H9 (cell line): ENCODE measurements at regions not wholly inside any gene's neighbourhood (a gene's known extent, or its start where the extent isn't known, plus 50 kb on each side); places are given as distances from the start of the nearest gene placed in this dataset.

Source experiments
- DNase-seq: peaks from one replicate; pipeline ENCODE4 v3.0.0-alpha.2; 2017
- H2AFZ ChIP-seq: one replicate; pipeline ENCODE4 v1.6.1; 2013; ENCODE audit warnings: mild to moderate bottlenecking, low read length, control low read depth, moderate library complexity
- H2AK5ac ChIP-seq: 2 replicates; pipeline ENCODE4 v1.6.1; 2013; ENCODE audit warnings: low read length, control low read depth, mixed read lengths; ENCODE audit not compliant: insufficient read length
- H2BK120ac ChIP-seq: one replicate; pipeline ENCODE4 v1.6.1; 2013; ENCODE audit warnings: low read depth, mild to moderate bottlenecking, low read length, control low read depth, inconsistent platforms; ENCODE audit not compliant: poor library complexity, severe bottlenecking
- H2BK12ac ChIP-seq: 2 replicates; pipeline ENCODE4 v1.6.1; 2013; ENCODE audit warnings: low read length, control low read depth, mixed read lengths, low read depth; ENCODE audit not compliant: insufficient read length
- H2BK15ac ChIP-seq: 2 replicates; pipeline ENCODE4 v1.6.1; 2013; ENCODE audit warnings: low read depth, low read length, control low read depth
- H2BK20ac ChIP-seq: one replicate; pipeline ENCODE4 v1.6.1; 2013; ENCODE audit warnings: low read depth, mild to moderate bottlenecking, low read length, control low read depth, inconsistent platforms; ENCODE audit not compliant: poor library complexity, severe bottlenecking
- H2BK5ac ChIP-seq: 2 replicates; pipeline ENCODE4 v1.6.1; 2013; ENCODE audit warnings: low read length, control low read depth, mixed read lengths; ENCODE audit not compliant: insufficient read length
- H3K14ac ChIP-seq: 2 replicates; pipeline ENCODE4 v1.6.1; 2013; ENCODE audit warnings: low read length, control low read depth; ENCODE audit not compliant: insufficient read depth
- H3K18ac ChIP-seq: 2 replicates; pipeline ENCODE4 v1.6.1; 2013; ENCODE audit warnings: low read depth, mild to moderate bottlenecking, mixed read lengths, low read length, control low read depth; ENCODE audit not compliant: insufficient read length
- H3K23ac ChIP-seq: 2 replicates; pipeline ENCODE4 v1.6.1; 2013; ENCODE audit warnings: low read length, control low read depth, mixed read lengths, low read depth; ENCODE audit not compliant: insufficient read length
- H3K23me2 ChIP-seq: 2 replicates; pipeline ENCODE4 v1.6.1; 2013; ENCODE audit warnings: low read depth, mild to moderate bottlenecking, mixed read lengths, low read length, control low read depth; ENCODE audit not compliant: insufficient read length, poor library complexity, severe bottlenecking
- H3K27ac ChIP-seq: 2 replicates; pipeline ENCODE4 v1.5.1; 2013; ENCODE audit warnings: low read length, control low read depth, mixed read lengths, low read depth; ENCODE audit not compliant: insufficient read length
- H3K27me3 ChIP-seq: 2 replicates; pipeline ENCODE4 v1.6.1; 2013; ENCODE audit warnings: low read length, control low read depth, inconsistent platforms; ENCODE audit not compliant: insufficient read depth
- H3K4ac ChIP-seq: 2 replicates; pipeline ENCODE4 v1.6.1; 2013; ENCODE audit warnings: low read depth, mild to moderate bottlenecking, control low read depth, inconsistent platforms, low read length, moderate library complexity
- H3K4me1 ChIP-seq: 2 replicates; pipeline ENCODE4 v1.6.1; 2013; ENCODE audit warnings: low read length, control low read depth, inconsistent platforms; ENCODE audit not compliant: insufficient read depth
- H3K4me2 ChIP-seq: 2 replicates; pipeline ENCODE4 v1.6.1; 2013; ENCODE audit warnings: low read length, control low read depth, mixed read lengths; ENCODE audit not compliant: insufficient read length, insufficient read depth
- H3K56ac ChIP-seq: 2 replicates; pipeline ENCODE4 v1.6.1; 2013; ENCODE audit warnings: low read depth, mild to moderate bottlenecking, mixed read lengths, low read length, control low read depth; ENCODE audit not compliant: insufficient read length
- H3K79me1 ChIP-seq: 2 replicates; pipeline ENCODE4 v1.6.1; 2013; ENCODE audit warnings: low read depth, mild to moderate bottlenecking, moderate library complexity, low read length, control low read depth, inconsistent platforms; ENCODE audit not compliant: insufficient read depth, poor library complexity, severe bottlenecking
- H3K79me2 ChIP-seq: 2 replicates; pipeline ENCODE4 v1.6.1; 2013; ENCODE audit warnings: low read length, control low read depth, inconsistent platforms; ENCODE audit not compliant: insufficient read depth
- H3K9ac ChIP-seq: 2 replicates; pipeline ENCODE4 v1.6.1; 2013; ENCODE audit warnings: low read length, control low read depth, mixed read lengths; ENCODE audit not compliant: insufficient read length; ENCODE audit errors: extremely low read depth
- H3K9me3 ChIP-seq: one replicate; pipeline ENCODE4 v1.6.1; 2013; ENCODE audit warnings: low read depth, low read length, inconsistent platforms; ENCODE audit not compliant: control insufficient read depth
- H3T11ph ChIP-seq: one replicate; pipeline ENCODE4 v1.6.1; 2013; ENCODE audit warnings: mild to moderate bottlenecking, low read length, control low read depth, inconsistent platforms
- H4K20me1 ChIP-seq: one replicate; pipeline ENCODE4 v1.6.1; 2013; ENCODE audit not compliant: control insufficient read depth, insufficient read length, insufficient read depth
- H4K5ac ChIP-seq: 2 replicates; pipeline ENCODE4 v1.6.1; 2013; ENCODE audit warnings: low read depth, mild to moderate bottlenecking, mixed read lengths, low read length, control low read depth; ENCODE audit not compliant: insufficient read length
- H4K8ac ChIP-seq: replicated peaks from 2 replicates; pipeline ENCODE4 v1.6.1; 2013; ENCODE audit warnings: low read length, control low read depth, mixed read lengths, low read depth; ENCODE audit not compliant: insufficient read length
- H4K91ac ChIP-seq: 2 replicates; pipeline ENCODE4 v1.6.1; 2013; ENCODE audit warnings: low read depth, mild to moderate bottlenecking, moderate library complexity, mixed read lengths, low read length, control low read depth; ENCODE audit not compliant: insufficient read length
- H3K27ac Mint-ChIP-seq, 3 experiments: 2 replicates in 2 of 3; 3 replicates in 1 of 3; pipeline ENCODE4 v1.8.0; 2020 to 2021; ENCODE audit warnings: mixed read lengths in 3 of 3, mild to moderate bottlenecking in 1 of 3, moderate library complexity in 1 of 3
- H3K27me3 Mint-ChIP-seq: 2 replicates; pipeline ENCODE4 v1.8.0; 2021; ENCODE audit warnings: low read depth, mild to moderate bottlenecking, moderate library complexity, mixed read lengths
- H3K36me3 Mint-ChIP-seq, 3 experiments: 2 replicates in 2 of 3; 3 replicates in 1 of 3; pipeline ENCODE4 v1.8.0; 2020 to 2021; ENCODE audit warnings: low read depth in 3 of 3, mixed read lengths in 3 of 3; ENCODE audit not compliant: insufficient read depth in 1 of 3
- H3K4me1 Mint-ChIP-seq, 2 experiments: 2 replicates each; pipeline ENCODE4 v1.8.0; 2020; ENCODE audit warnings: mixed read lengths in 2 of 2
- H3K4me3 Mint-ChIP-seq, 2 experiments: 2 replicates in 1 of 2; 3 replicates in 1 of 2; pipeline ENCODE4 v1.8.0; 2020 to 2021; ENCODE audit warnings: mild to moderate bottlenecking in 2 of 2, mixed read lengths in 2 of 2, moderate library complexity in 1 of 2
- H3K9me3 Mint-ChIP-seq, 2 experiments: 2 replicates in 1 of 2; 3 replicates in 1 of 2; pipeline ENCODE4 v1.8.0; 2020; ENCODE audit warnings: mild to moderate bottlenecking in 2 of 2, mixed read lengths in 2 of 2, moderate library complexity in 1 of 2
- WGBS: extraction: QIAGEN DNeasy Blood & Tissue Kit; methylation state at CpG from one replicate; pipeline ENCODE4 v1.1.7; 2013; ENCODE audit warnings: missing lambda C conversion rate, low lambda C conversion rate, mixed read lengths; ENCODE audit not compliant: insufficient read length; ENCODE audit errors: extremely low coverage; 5-methylcytosine and 5-hydroxymethylcytosine counted together
- TF ChIP-seq, protein P1 (sequence below): fragments of 200-600 bp; sonication (generic); conservative IDR thresholded peaks from 3 replicates; pipeline ENCODE4 v1.8.0; 2021; ENCODE audit warnings: antibody characterized with exemption, mild to moderate bottlenecking

DNA sequence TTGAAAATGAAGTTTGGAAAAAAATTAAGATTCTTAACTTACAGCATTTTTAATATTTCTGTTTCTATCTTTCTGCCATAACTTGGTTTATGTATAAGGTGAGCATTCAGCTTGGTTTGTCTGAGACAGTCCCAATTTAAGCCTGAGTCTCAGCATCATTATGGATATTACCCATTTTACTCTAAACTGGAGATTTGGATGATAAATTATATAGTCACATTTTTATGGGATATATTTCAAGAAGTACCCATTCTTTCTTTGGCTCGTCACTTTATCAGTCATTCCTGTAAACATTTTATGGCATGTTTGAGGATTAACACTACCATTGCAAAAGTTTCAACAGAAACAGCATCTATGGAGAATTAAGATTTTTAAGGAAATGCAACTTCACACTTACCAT lies 1129.0 kb upstream of the PCDH9 start:
- Histone ChIP-seq H3K9me3 (no peaks in the 10 kb centered on the region), H2BK20ac (no peak overlapping the region), H3K4ac (no peak overlapping the region), H3K23me2 (no peaks in the 10 kb centered on the region), H3K27ac (no peak overlapping the region), H4K91ac (no peak overlapping the region), H4K8ac (no peak overlapping the region), H4K20me1 (no peaks in the 10 kb centered on the region), H4K5ac (no peak overlapping the region), H2AK5ac (no peak overlapping the region), H3K4me2 (no peak overlapping the region), H3K18ac (no peak overlapping the region), H3K79me1 (no peaks in the 10 kb centered on the region), H3K27me3 (no peaks in the 10 kb centered on the region), H2AFZ (no peak overlapping the region), H2BK12ac (no peak overlapping the region), H3K23ac (no peak overlapping the region), H3K4me1 (no peaks in the 10 kb centered on the region), H3K56ac (no peak overlapping the region), H2BK5ac (no peak overlapping the region), H3K14ac (no peak overlapping the region), H2BK15ac (no peak overlapping the region), H3K79me2 (no peaks in the 10 kb centered on the region), H3T11ph (no peak overlapping the region), H2BK120ac (no peak overlapping the region), H3K9ac (no peak overlapping the region)
- no peaks in the 10 kb centered on the region; a peak in 1 of 7 replicates for H3K36me3 Mint-ChIP-seq
- no peak for DNase-seq
- no peak overlapping the region for H3K27ac Mint-ChIP-seq
- H3K9me3 Mint-ChIP-seq: no peaks in the 10 kb centered on the region
- H3K4me1 Mint-ChIP-seq: no peaks in the 10 kb centered on the region
- TF ChIP-seq, protein P1, sequence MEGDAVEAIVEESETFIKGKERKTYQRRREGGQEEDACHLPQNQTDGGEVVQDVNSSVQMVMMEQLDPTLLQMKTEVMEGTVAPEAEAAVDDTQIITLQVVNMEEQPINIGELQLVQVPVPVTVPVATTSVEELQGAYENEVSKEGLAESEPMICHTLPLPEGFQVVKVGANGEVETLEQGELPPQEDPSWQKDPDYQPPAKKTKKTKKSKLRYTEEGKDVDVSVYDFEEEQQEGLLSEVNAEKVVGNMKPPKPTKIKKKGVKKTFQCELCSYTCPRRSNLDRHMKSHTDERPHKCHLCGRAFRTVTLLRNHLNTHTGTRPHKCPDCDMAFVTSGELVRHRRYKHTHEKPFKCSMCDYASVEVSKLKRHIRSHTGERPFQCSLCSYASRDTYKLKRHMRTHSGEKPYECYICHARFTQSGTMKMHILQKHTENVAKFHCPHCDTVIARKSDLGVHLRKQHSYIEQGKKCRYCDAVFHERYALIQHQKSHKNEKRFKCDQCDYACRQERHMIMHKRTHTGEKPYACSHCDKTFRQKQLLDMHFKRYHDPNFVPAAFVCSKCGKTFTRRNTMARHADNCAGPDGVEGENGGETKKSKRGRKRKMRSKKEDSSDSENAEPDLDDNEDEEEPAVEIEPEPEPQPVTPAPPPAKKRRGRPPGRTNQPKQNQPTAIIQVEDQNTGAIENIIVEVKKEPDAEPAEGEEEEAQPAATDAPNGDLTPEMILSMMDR: no peak
- H3K4me3 Mint-ChIP-seq: no peak overlapping the region
- WGBS: no CpG with 5 or more reads among the region's 1 CpG
- H3K27me3 Mint-ChIP-seq: no peaks in the 10 kb centered on the region
